GM12891 (cell line): ENCODE measurements at regions not wholly inside any gene's neighbourhood (a gene's known extent, or its start where the extent isn't known, plus 50 kb on each side); places are given as distances from the start of the nearest gene placed in this dataset.

Source experiments
- DNase-seq: peaks from one replicate; pipeline ENCODE4 v3.0.0; 2011; ENCODE audit warnings: low spot score; ENCODE audit not compliant: insufficient read length
- FAIRE-seq: peaks from 2 replicates; lab custom pipeline; 2011; peaks lifted over from hg19 to GRCh38; lab: Jason Lieb, UNC
- PAX5 ChIP-seq: IDR thresholded peaks from 2 replicates; pipeline ENCODE4 v1.6.1; 2011; ENCODE audit warnings: low read length, moderate library complexity, mild to moderate bottlenecking; ENCODE audit not compliant: insufficient read depth, severe bottlenecking
- POLR2A ChIP-seq: IDR thresholded peaks from 2 replicates; pipeline ENCODE4 v1.6.1; 2011; ENCODE audit warnings: low read depth, low read length, control low read depth
- POLR2AphosphoS5 ChIP-seq: IDR thresholded peaks from 2 replicates; pipeline ENCODE4 v1.6.1; 2011; ENCODE audit warnings: low read depth, low read length, control low read depth
- POU2F2 ChIP-seq: IDR thresholded peaks from 2 replicates; pipeline ENCODE4 v1.6.1; 2011; ENCODE audit warnings: low read depth, mild to moderate bottlenecking, control low read depth, low read length, moderate library complexity
- SPI1 ChIP-seq: IDR thresholded peaks from 2 replicates; pipeline ENCODE4 v1.6.1; 2011; ENCODE audit warnings: low read depth, low read length, control low read depth
- TAF1 ChIP-seq: IDR thresholded peaks from 2 replicates; pipeline ENCODE4 v1.6.1; 2011; ENCODE audit warnings: low read depth, low read length, control low read depth

GRCh38 chr16:74202009-74202408, 94.6 kb upstream of the PSMD7 start:
- no peak for DNase-seq
- TF ChIP-seq POLR2AphosphoS5 (no peak), PAX5 (no peak), POU2F2 (no peak), SPI1 (no peak), TAF1 (no peak), POLR2A (no peak)
- FAIRE-seq: no peak

- FAIRE-seq (no peak), DNase-seq (no peak)
- TF ChIP-seq TAF1 (no peak), PAX5 (no peak), POU2F2 (no peak), POLR2A (no peak), POLR2AphosphoS5 (no peak), SPI1 (no peak)
Observed at GRCh38 chr16:74201576-74201975, 95.0 kb upstream of the PSMD7 start.

- no peak for TF ChIP-seq POU2F2
- TF ChIP-seq TAF1: no peak
- TF ChIP-seq POLR2AphosphoS5: no peak
- TF ChIP-seq SPI1: no peak
- no peak for TF ChIP-seq PAX5
- no peak for TF ChIP-seq POLR2A
- no peak for FAIRE-seq
Observed at GRCh38 chr16:74200921-74201320, 95.7 kb upstream of the PSMD7 start.

GRCh38 chr16:74199842-74200124, 96.8 kb upstream of the PSMD7 start:
- DNase-seq: no peak
- FAIRE-seq: no peak
- TF ChIP-seq PAX5: no peak
- TF ChIP-seq POLR2A: no peak

More at GRCh38 chr16:74200921-74201320, 95.7 kb upstream of the PSMD7 start:
- DNase-seq: no peak

- TF ChIP-seq POU2F2 (no peak), TAF1 (no peak), SPI1 (no peak), PAX5 (no peak), POLR2A (no peak), POLR2AphosphoS5 (no peak)
- no peak for DNase-seq
- no peak for FAIRE-seq
Observed at GRCh38 chr16:74199066-74199841, 97.4 kb upstream of the PSMD7 start.

- FAIRE-seq (no peak), DNase-seq (no peak)
- no peak for TF ChIP-seq PAX5
- no peak for TF ChIP-seq POLR2A
- TF ChIP-seq POU2F2: no peak
- no peak for TF ChIP-seq SPI1
- no peak for TF ChIP-seq POLR2AphosphoS5
- no peak for TF ChIP-seq TAF1
Observed at GRCh38 chr16:74192281-74192797, 104.3 kb upstream of the PSMD7 start.

- FAIRE-seq (no peak), DNase-seq (no peak)
- TF ChIP-seq POLR2AphosphoS5 (no peak), PAX5 (no peak), POU2F2 (no peak), POLR2A (no peak), SPI1 (no peak), TAF1 (no peak)
Observed at GRCh38 chr16:74190292-74190691, 106.3 kb upstream of the PSMD7 start.

- no peak for DNase-seq
- TF ChIP-seq POU2F2: no peak
- TF ChIP-seq PAX5: no peak
- TF ChIP-seq POLR2AphosphoS5: no peak
- TF ChIP-seq TAF1: no peak
- TF ChIP-seq POLR2A: no peak
- no peak for TF ChIP-seq SPI1
- FAIRE-seq: no peak
Observed at GRCh38 chr16:74188856-74189255, 107.8 kb upstream of the PSMD7 start.

- DNase-seq: no peak
- FAIRE-seq: no peak
- TF ChIP-seq SPI1: no peak
- TF ChIP-seq PAX5: no peak
- no peak for TF ChIP-seq POU2F2
- TF ChIP-seq POLR2A: no peak
- TF ChIP-seq TAF1: no peak
Observed at GRCh38 chr16:74186561-74186971, 110.0 kb upstream of the PSMD7 start.

- FAIRE-seq: no peak
Observed at GRCh38 chr16:74184839-74185238, 111.8 kb upstream of the PSMD7 start.

More at GRCh38 chr16:74184839-74185238, 111.8 kb upstream of the PSMD7 start:
- no peak for TF ChIP-seq PAX5
- no peak for DNase-seq
